ENCODE measurements at regions not wholly inside any gene's neighbourhood (a gene's known extent, or its start where the extent isn't known, plus 50 kb on each side); places are given as distances from the start of the nearest gene placed in this dataset.

DNA sequence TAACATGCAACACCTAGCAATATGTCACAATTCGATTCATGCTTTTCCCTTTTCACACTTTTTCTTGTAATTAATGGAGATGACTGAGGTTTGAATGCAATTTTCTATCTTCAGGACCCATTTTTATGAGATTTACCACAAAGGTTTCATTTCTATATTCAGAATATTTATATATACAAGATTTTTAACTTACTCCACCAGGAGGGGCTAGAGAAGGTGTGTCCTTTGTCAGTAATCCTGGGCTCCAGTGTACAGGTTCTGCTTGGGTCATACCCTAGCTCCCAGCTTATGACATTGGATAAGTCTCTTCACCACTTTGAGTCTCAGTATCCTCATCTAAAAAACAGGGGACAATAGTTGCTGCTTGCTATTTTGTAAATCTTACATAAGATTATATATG is 95.7 kb upstream of the SLC24A5 start:
- TF ChIP-seq MAX (IDR thresholded peaks at IDR 0.05) (no peak), POLR2AphosphoS5 (IDR thresholded peaks at IDR 0.05; ENCODE audit: low read depth, low read length) (no peak)
